GM10248 (cell line): ENCODE measurements at regions not wholly inside any gene's neighbourhood (a gene's known extent, or its start where the extent isn't known, plus 50 kb on each side); places are given as distances from the start of the nearest gene placed in this dataset.
"Not testable (repeated sequence)": the region's sequence is repeated elsewhere in the genome, so short reads cannot be mapped to it uniquely, and the experiment has no call there.

Source experiments
- CTCF ChIA-PET: fragments of 300-600 bp; sonication (Branson Sonifier 250); formaldehyde crosslinking; extraction: SDS; loops from one replicate; lab custom pipeline; 2021; ENCODE audit warnings: antibody characterized with exemption; lab: Yijun Ruan, JAX
- POLR2A ChIA-PET: fragments of 350-650 bp; sonication (Branson Sonifier 250); formaldehyde crosslinking; extraction: SDS; loops from one replicate; lab custom pipeline; 2020; ENCODE audit warnings: antibody characterized with exemption; lab: Yijun Ruan, JAX
- DNase-seq: peaks from one replicate; pipeline ENCODE4 v3.0.0; 2012; ENCODE audit errors: extremely low spot score
- CTCF ChIP-seq: IDR thresholded peaks from 2 replicates; pipeline ENCODE4 v1.5.1; 2012; ENCODE audit warnings: mild to moderate bottlenecking, low read depth; ENCODE audit errors: extremely low read depth, missing control alignments, control extremely low read depth

DNA sequence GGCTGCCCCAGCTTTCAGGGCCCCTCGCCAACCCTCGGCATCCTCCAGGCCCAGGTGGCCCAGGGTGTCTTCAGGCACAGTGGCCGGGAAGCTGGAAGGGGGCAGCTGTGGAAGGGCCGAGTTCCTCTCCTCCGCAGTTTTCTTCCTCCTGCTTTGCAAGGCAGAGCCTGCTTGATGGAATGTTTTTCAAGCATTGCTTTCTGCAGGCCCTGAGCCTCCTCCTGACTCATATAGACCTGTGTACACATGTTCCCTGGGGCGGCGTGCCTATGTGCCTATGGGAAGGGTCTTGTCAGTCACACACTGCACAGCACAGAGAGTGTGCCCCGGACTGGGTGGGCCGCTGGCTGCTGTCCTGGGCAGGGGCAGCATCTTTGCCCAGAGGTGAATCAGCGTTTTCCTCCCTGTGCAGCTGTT, 107.5 kb downstream of the ERMARD start:
- ChIA-PET CTCF (no interaction called here), POLR2A (no interaction called here)
- no peak for TF ChIP-seq CTCF
- DNase-seq: no peak

DNA sequence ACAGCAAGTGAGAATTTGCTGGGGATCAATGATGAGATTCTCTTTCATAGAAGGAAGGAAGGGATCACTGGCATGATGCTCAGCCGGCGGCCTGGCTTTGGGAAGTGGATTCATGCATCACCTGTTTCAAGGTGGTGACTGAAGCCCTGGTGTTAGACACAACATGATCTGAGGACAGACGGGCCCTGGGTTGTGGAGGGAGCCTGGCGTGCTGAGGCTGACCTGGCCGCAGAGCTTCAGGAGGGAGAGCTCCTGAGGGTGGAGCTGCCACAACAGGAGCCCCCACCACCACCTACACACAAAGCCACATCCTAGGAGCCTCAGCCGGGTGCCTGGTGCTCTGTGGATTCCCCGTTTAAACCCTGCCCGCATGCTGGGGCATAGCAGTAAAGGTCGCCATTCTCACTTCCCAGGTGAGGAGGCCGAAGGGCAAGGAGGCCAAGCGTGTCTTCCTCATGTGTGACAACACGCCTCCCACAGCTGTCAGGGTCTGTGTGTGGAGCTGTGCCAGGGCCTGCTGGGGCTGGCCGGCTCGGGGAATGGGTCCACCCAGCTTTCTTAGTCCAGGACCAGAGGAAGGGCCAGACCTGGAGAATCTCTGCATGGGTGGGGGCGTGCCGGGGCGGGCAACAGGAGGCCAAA, 107.0 kb downstream of the ERMARD start:
- CTCF ChIA-PET: interaction anchor here (1.2 kb wide), 1 partner anchor 27 kb away, joined by 4 read pairs; no protein-coding TSS in a partner anchor
- DNase-seq: no peak
- POLR2A ChIA-PET: no interaction called here
- no peak for TF ChIP-seq CTCF

GRCh38 chr6:169857343-169858292, 106.2 kb downstream of the ERMARD start:
- CTCF ChIA-PET: interaction anchor here (1.2 kb wide), 1 partner anchor 26 kb away, joined by 4 read pairs; no protein-coding TSS in a partner anchor
- POLR2A ChIA-PET: no interaction called here

DNA sequence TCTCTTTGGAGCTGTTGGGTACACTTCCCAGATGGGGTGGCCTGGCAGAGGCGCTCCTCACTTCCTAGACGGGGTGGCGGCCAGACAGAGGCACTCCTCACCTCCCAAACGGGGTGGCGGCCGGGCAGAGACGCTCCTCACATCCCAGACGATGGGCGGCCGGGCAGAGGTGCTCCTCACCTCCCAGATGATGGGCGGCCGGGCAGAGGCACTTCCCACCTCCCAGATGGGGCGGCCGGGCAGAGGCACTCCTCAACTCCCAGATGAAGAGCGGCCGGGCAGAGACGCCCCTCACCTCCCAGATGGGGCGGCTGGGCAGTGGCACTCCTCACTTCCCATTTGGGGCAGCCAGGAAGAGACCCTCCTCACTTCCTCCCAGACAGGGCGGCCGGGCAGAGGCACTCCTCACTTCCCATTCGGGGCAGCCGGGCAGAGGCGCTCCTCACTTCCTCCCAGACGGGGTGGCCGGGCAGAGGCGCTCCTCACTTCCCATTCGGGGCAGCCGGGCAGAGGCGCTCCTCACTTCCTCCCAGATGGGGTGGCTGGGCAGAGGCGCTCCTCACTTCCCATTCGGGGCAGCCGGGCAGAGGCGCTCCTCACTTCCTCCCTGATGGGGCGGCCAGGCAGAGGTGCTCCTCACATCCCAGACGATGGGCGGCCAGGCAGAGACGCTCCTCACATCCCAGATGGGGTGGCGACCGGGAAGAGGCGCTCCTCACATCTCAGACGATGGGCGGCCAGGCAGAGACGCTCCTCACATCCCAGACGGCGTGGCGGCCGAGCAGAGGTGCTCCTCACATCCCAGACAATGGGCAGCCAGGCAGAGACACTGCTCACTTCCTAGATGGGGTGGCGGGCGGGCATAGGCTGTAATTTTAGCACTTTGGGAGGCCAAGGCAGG, 105.3 kb downstream of the ERMARD start:
- CTCF ChIA-PET, DNase-seq, POLR2A ChIA-PET: not testable (repeated sequence)

More at GRCh38 chr6:169857343-169858292, 106.2 kb downstream of the ERMARD start:
- no peak for TF ChIP-seq CTCF
- DNase-seq: no peak

DNA sequence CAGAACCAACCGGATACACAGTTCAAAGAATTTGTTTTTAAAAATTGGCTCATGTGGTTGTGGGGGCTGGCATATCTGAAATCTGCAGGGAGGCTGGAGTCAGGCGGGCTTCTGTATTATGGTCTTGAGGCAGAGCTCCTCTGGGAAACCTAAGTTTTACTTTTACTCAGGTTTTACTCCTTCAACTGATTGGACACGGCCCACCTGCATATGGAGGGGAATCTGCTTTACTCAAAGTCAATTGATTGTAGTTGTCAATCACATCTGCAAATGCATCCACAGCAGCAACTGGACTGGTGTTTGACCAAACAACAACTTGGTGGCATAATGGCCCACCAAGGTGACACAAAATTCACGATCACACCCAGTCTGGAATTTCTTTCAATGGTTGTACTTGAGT, 103.4 kb downstream of the ERMARD start:
- DNase-seq: no peak
- POLR2A ChIA-PET: no interaction called here
- no peak for TF ChIP-seq CTCF
- CTCF ChIA-PET: interaction anchor here (1.3 to 1.4 kb wide), 2 partner anchors 23 to 662 kb away, joined by 3 to 4 read pairs; no protein-coding TSS in a partner anchor

DNA sequence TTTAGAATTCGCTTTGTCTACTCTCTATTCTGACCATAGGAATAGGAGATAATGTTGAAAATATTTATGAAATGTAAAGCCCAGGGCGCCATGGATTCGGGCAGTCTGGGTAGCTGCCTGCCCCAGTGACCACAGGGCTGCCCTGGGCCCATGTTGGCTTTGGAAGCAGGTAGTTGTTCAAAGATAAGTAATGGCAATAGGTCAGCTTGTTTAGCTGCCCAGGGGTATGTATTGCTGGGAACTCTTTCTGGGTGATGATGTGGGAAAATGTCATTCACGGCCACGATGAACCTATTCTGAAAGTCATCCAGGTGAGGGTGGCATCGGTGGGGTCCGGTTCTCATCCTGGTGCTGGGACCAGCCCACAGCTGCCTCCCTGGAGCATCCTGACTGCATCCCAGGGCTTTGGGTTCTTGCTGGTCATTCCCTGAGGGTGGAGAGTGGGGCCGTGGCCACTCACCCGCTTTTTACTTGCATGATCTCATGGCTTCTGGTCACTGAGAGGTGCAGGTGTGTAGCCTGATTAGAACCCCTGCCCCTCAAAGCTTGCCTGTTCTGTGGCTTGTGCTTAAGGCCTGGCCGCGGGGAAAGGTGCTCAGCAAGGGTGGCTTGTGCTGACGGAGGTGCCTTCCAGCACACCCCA, 102.8 kb downstream of the ERMARD start:
- no peak for TF ChIP-seq CTCF
- no peak for DNase-seq
- POLR2A ChIA-PET: no interaction called here
- CTCF ChIA-PET: interaction anchor here (1.3 to 1.4 kb wide), 2 partner anchors 23 to 663 kb away, joined by 3 to 4 read pairs; no protein-coding TSS in a partner anchor
